H1 (cell line): ENCODE measurements at regions not wholly inside any gene's neighbourhood (a gene's known extent, or its start where the extent isn't known, plus 50 kb on each side); places are given as distances from the start of the nearest gene placed in this dataset.

ENCODE experiments used
- CTCF ChIA-PET: fragments of 300-600 bp; sonication (Branson Sonifier 250); formaldehyde crosslinking; loops from one replicate; lab custom pipeline; 2021; ENCODE audit not compliant: partially characterized antibody; lab: Charles Lee
- POLR2A ChIA-PET: fragments of 300-600 bp; sonication (Branson Sonifier 250); formaldehyde crosslinking; loops from one replicate; lab custom pipeline; 2021; ENCODE audit warnings: inconsistent platforms; ENCODE audit not compliant: partially characterized antibody; lab: Charles Lee
- DNase-seq, 2 experiments: peaks; one replicate each; pipeline versions ENCODE4 v3.0.0 to v3.0.0-alpha.2; 2010 to 2022; ENCODE audit warnings: low spot score in 2 of 2, low read depth in 1 of 2, mixed read lengths in 1 of 2
- FAIRE-seq: peaks from 2 replicates; lab custom pipeline; 2011; peaks lifted over from hg19 to GRCh38; lab: Jason Lieb, UNC
- H2AFZ ChIP-seq: 2 replicates; pipeline ENCODE4 v1.8.1; 2012; ENCODE audit warnings: low read length, inconsistent platforms
- H2AK5ac ChIP-seq: 2 replicates; pipeline ENCODE4 v1.6.1; 2013; ENCODE audit warnings: low read depth, low read length
- H2BK120ac ChIP-seq: replicated peaks from 2 replicates; pipeline ENCODE3; 2013; ENCODE audit warnings: low read depth, low read length, inconsistent platforms
- H2BK12ac ChIP-seq: 2 replicates; pipeline ENCODE4 v1.6.1; 2013; ENCODE audit warnings: low read depth, low read length
- H2BK15ac ChIP-seq: 2 replicates; pipeline ENCODE4 v1.6.1; 2013; ENCODE audit warnings: low read length
- H2BK20ac ChIP-seq: 2 replicates; pipeline ENCODE4 v1.6.1; 2013; ENCODE audit warnings: low read length
- H2BK5ac ChIP-seq: 2 replicates; pipeline ENCODE4 v1.6.1; 2013; ENCODE audit warnings: low read depth, low read length
- H3K14ac ChIP-seq: 2 replicates; pipeline ENCODE4 v1.6.1; 2013; ENCODE audit warnings: inconsistent platforms; ENCODE audit not compliant: insufficient read length
- H3K18ac ChIP-seq: 2 replicates; pipeline ENCODE4 v1.6.1; 2013; ENCODE audit warnings: low read length; ENCODE audit errors: extremely low read depth
- H3K23ac ChIP-seq: 2 replicates; pipeline ENCODE4 v1.6.1; 2013; ENCODE audit warnings: inconsistent platforms; ENCODE audit not compliant: insufficient read length
- H3K23me2 ChIP-seq: 2 replicates; pipeline ENCODE4 v1.6.1; 2013; ENCODE audit warnings: low read depth, low read length
- H3K27ac ChIP-seq: 2 replicates; pipeline ENCODE4 v1.6.1; 2011; ENCODE audit warnings: low read depth, low read length, inconsistent platforms
- H3K27me3 ChIP-seq, 4 experiments: replicated peaks in 1 of 4; 1 replicate in 1 of 4; 2 replicates in 3 of 4; pipeline versions ENCODE4 v1.6.1 to v1.8.1; 2011 to 2013; ENCODE audit warnings: low read length in 3 of 4, mild to moderate bottlenecking in 3 of 4, inconsistent platforms in 2 of 4, mixed read lengths in 2 of 4, moderate library complexity in 1 of 4; ENCODE audit not compliant: control insufficient read depth in 3 of 4, insufficient read depth in 3 of 4; ENCODE audit errors: extremely low read depth in 1 of 4
- H3K36me3 ChIP-seq, 4 experiments: 2 replicates each; pipeline versions ENCODE4 v1.6.1 to v1.8.1; 2011 to 2013; ENCODE audit warnings: mild to moderate bottlenecking in 4 of 4, low read length in 3 of 4, moderate library complexity in 2 of 4, control low read depth in 1 of 4, inconsistent platforms in 1 of 4; ENCODE audit not compliant: insufficient read depth in 4 of 4, control insufficient read depth in 2 of 4
- H3K4ac ChIP-seq: replicated peaks from 2 replicates; pipeline ENCODE3; 2013; ENCODE audit warnings: low read length, low read depth, mixed read lengths, inconsistent platforms; ENCODE audit not compliant: insufficient read length
- H3K4me1 ChIP-seq, 4 experiments: replicated peaks in 1 of 4; 1 replicate in 1 of 4; 2 replicates in 3 of 4; pipeline versions ENCODE4 v1.6.1 to v1.8.1; 2011 to 2013; ENCODE audit warnings: low read length in 3 of 4, inconsistent platforms in 2 of 4, mixed read lengths in 1 of 4; ENCODE audit not compliant: insufficient read depth in 4 of 4, control insufficient read depth in 3 of 4
- H3K4me2 ChIP-seq, 2 experiments: 2 replicates each; pipeline versions ENCODE4 v1.6.1 to v1.8.1; 2011 to 2013; ENCODE audit warnings: low read depth in 2 of 2, low read length in 2 of 2, control low read depth in 1 of 2, inconsistent platforms in 1 of 2, mild to moderate bottlenecking in 1 of 2; ENCODE audit not compliant: insufficient read depth in 1 of 2
- H3K4me3 ChIP-seq, 4 experiments: fragments of 200-600, 300-600 bp in 1 of 4; sonication (generic), shearing (Covaris generic), sonication (Bioruptor Twin) in 1 of 4; 2 replicates each; pipeline versions ENCODE4 v1.5.1 to v1.8.1; 2011 to 2016; ENCODE audit warnings: low read length in 4 of 4, low read depth in 3 of 4, control low read depth in 2 of 4, inconsistent platforms in 2 of 4, mild to moderate bottlenecking in 2 of 4, mixed read lengths in 1 of 4, moderate library complexity in 1 of 4; ENCODE audit not compliant: insufficient read depth in 2 of 4; ENCODE audit errors: extremely low read depth in 1 of 4
- H3K56ac ChIP-seq: replicated peaks from 2 replicates; pipeline ENCODE3; 2013; ENCODE audit warnings: low read depth, mild to moderate bottlenecking, mixed read lengths, low read length, inconsistent platforms; ENCODE audit not compliant: insufficient read length
- H3K79me1 ChIP-seq: 2 replicates; pipeline ENCODE4 v1.6.1; 2013; ENCODE audit warnings: low read depth, low read length, control low read depth
- H3K79me2 ChIP-seq, 2 experiments: 2 replicates each; pipeline versions ENCODE4 v1.6.1 to v1.8.1; 2012 to 2013; ENCODE audit warnings: low read length in 2 of 2, mild to moderate bottlenecking in 2 of 2, inconsistent platforms in 1 of 2; ENCODE audit not compliant: insufficient read depth in 2 of 2, control insufficient read depth in 1 of 2
- H3K9ac ChIP-seq, 4 experiments: replicated peaks in 1 of 4; 1 replicate in 1 of 4; 2 replicates in 3 of 4; pipeline versions ENCODE4 v1.6.1 to v1.8.1; 2011 to 2013; ENCODE audit warnings: low read depth in 3 of 4, low read length in 3 of 4, control low read depth in 2 of 4, mild to moderate bottlenecking in 2 of 4, moderate library complexity in 2 of 4, inconsistent platforms in 1 of 4; ENCODE audit errors: extremely low read depth in 1 of 4
- H3K9me3 ChIP-seq, 2 experiments: 2 replicates each; pipeline versions ENCODE4 v1.6.1 to v1.8.1; 2012 to 2013; ENCODE audit warnings: mild to moderate bottlenecking in 2 of 2, moderate library complexity in 2 of 2, control low read depth in 1 of 2, inconsistent platforms in 1 of 2, low read depth in 1 of 2, low read length in 1 of 2, mixed read lengths in 1 of 2; ENCODE audit not compliant: insufficient read depth in 2 of 2
- H4K20me1 ChIP-seq, 2 experiments: replicated peaks in 1 of 2; 2 replicates each; pipeline versions ENCODE3 to v1.8.1; 2011 to 2013; ENCODE audit warnings: inconsistent platforms in 2 of 2, low read length in 2 of 2, mild to moderate bottlenecking in 1 of 2; ENCODE audit not compliant: insufficient read depth in 2 of 2, control insufficient read depth in 1 of 2
- H4K5ac ChIP-seq: 2 replicates; pipeline ENCODE4 v1.6.1; 2013; ENCODE audit warnings: low read length, low read depth, mixed read lengths, inconsistent platforms; ENCODE audit not compliant: insufficient read length
- H4K8ac ChIP-seq: 2 replicates; pipeline ENCODE4 v1.8.0; 2013; ENCODE audit warnings: mild to moderate bottlenecking, moderate library complexity, low read length, inconsistent platforms; ENCODE audit not compliant: insufficient read depth; ENCODE audit errors: extremely low read depth
- H4K91ac ChIP-seq: replicated peaks from 2 replicates; pipeline ENCODE3; 2013; ENCODE audit warnings: low read length, mixed read lengths, inconsistent platforms; ENCODE audit not compliant: insufficient read length
- ATF2 ChIP-seq: IDR thresholded peaks from 2 replicates; pipeline ENCODE4 v1.6.1; 2012; ENCODE audit warnings: low read length, inconsistent platforms
- BCL11A ChIP-seq, 2 experiments: IDR thresholded peaks; one replicate each; pipeline ENCODE4 v1.6.1; 2011; ENCODE audit warnings: low read depth in 2 of 2, low read length in 2 of 2, mild to moderate bottlenecking in 2 of 2
- CTCF ChIP-seq, 3 experiments: IDR thresholded peaks; 1 replicate in 2 of 3; 2 replicates in 1 of 3; pipeline versions ENCODE4 v1.5.1 to v1.6.1; 2011; ENCODE audit warnings: low read length in 3 of 3, mild to moderate bottlenecking in 3 of 3, inconsistent platforms in 2 of 3, low read depth in 1 of 3, moderate library complexity in 1 of 3; ENCODE audit not compliant: insufficient read depth in 1 of 3; ENCODE audit errors: control extremely low read depth in 1 of 3
- GABPA ChIP-seq: IDR thresholded peaks from 2 replicates; pipeline ENCODE4 v1.6.1; 2011; ENCODE audit warnings: mild to moderate bottlenecking, low read length, moderate library complexity, borderline replicate concordance; ENCODE audit not compliant: insufficient read depth
- KDM5A ChIP-seq: fragments of 200-600 bp; IDR thresholded peaks from 2 replicates; pipeline ENCODE4 v1.7.1; 2012; ENCODE audit warnings: mild to moderate bottlenecking, low read length, inconsistent platforms, mixed read lengths
- POLR2A ChIP-seq, 2 experiments: IDR thresholded peaks; 1 replicate in 1 of 2; 2 replicates in 1 of 2; pipeline ENCODE4 v1.6.1; 2011; ENCODE audit warnings: low read depth in 2 of 2, low read length in 2 of 2, mild to moderate bottlenecking in 2 of 2; ENCODE audit errors: control extremely low read depth in 1 of 2
- SAP30 ChIP-seq: fragments of 300-600 bp; sonication (generic); IDR thresholded peaks from 2 replicates; pipeline ENCODE4 v1.7.1; 2012; ENCODE audit warnings: low read length, moderate library complexity, mild to moderate bottlenecking, inconsistent platforms; ENCODE audit not compliant: insufficient read depth, insufficient replicate concordance
- TAF7 ChIP-seq: optimal IDR thresholded peaks from 2 replicates; pipeline ENCODE3; 2011; ENCODE audit warnings: low read depth, mild to moderate bottlenecking, inconsistent platforms, low read length, moderate library complexity, borderline replicate concordance
- TCF12 ChIP-seq: IDR thresholded peaks from 2 replicates; pipeline ENCODE4 v1.6.1; 2011; ENCODE audit warnings: low read depth, mild to moderate bottlenecking, low read length
- WGBS, 2 experiments: shearing (Covaris generic) in 1 of 2; methylation state at CpG; one replicate each; pipeline versions ENCODE4 v1.1.6 to v1.1.7; 2013 to 2015; ENCODE audit warnings: low lambda C conversion rate in 2 of 2, mixed read lengths in 2 of 2, inconsistent platforms in 1 of 2, low coverage in 1 of 2, missing lambda C conversion rate in 1 of 2; ENCODE audit not compliant: insufficient replicate concordance in 2 of 2, insufficient coverage in 1 of 2, insufficient read length in 1 of 2; ENCODE audit errors: extremely low coverage in 1 of 2, missing lambda C conversion rate in 1 of 2; 5-methylcytosine and 5-hydroxymethylcytosine counted together

- ChIA-PET POLR2A (no interaction called here), CTCF (interaction anchor here (1.3 to 2.5 kb wide), 2 partner anchors 11 to 14 kb away, joined by 3 to 7 read pairs; no protein-coding TSS in a partner anchor)
- Histone ChIP-seq H3K79me1 (no peaks in the 10 kb centered on the region), H4K5ac (no peak overlapping the region), H4K20me1 (no peaks in the 10 kb centered on the region), H3K4me2 (no peak overlapping the region), H2BK120ac (no peak overlapping the region), H3K23ac (no peak overlapping the region), H2AK5ac (no peak overlapping the region), H3K9ac (no peak overlapping the region), H2BK12ac (no peak overlapping the region), H3K18ac (no peak overlapping the region), H3K14ac (no peak overlapping the region), H3K4ac (no peak overlapping the region), H3K56ac (no peak overlapping the region), H3K23me2 (no peaks in the 10 kb centered on the region; the same call in 1 of the 2 replicates), H3K27ac (no peak overlapping the region; the same call in 1 of the 2 replicates), H4K91ac (no peak overlapping the region), H3K27me3 (no peaks in the 10 kb centered on the region), H3K9me3 (no peaks in the 10 kb centered on the region), H4K8ac (no peak overlapping the region), H3K4me3 (no peak overlapping the region), H3K79me2 (no peaks in the 10 kb centered on the region), H3K4me1 (no peaks in the 10 kb centered on the region), H2BK5ac (no peak overlapping the region), H3K36me3 (no peaks in the 10 kb centered on the region), H2BK15ac (no peak overlapping the region), H2AFZ (no peak overlapping the region), H2BK20ac (no peak overlapping the region)
- FAIRE-seq: no peak
- DNase-seq: no peak
- no peak for TF ChIP-seq GABPA
- TF ChIP-seq CTCF (IDR thresholded peaks at IDR 0.05; ENCODE audit: control extremely low read depth in 1 of 3, insufficient read depth in 1 of 3, low read depth in 1 of 3, low read length in 3 of 3): no peak
- TF ChIP-seq KDM5A: no peak
- no peak for TF ChIP-seq POLR2A (IDR thresholded peaks at IDR 0.05; ENCODE audit: control extremely low read depth in 1 of 2, low read depth in 2 of 2, low read length in 2 of 2)
- TF ChIP-seq TAF7: no peak
- TF ChIP-seq SAP30: no peak
- TF ChIP-seq BCL11A (IDR thresholded peaks at IDR 0.05; ENCODE audit: low read depth in 2 of 2, low read length in 2 of 2): no peak
- no peak for TF ChIP-seq ATF2
- no peak for TF ChIP-seq TCF12
- 92% methylated on average over 4 of the region's 4 CpGs; no CpG with 5 or more reads in 1 of the 2 experiments for WGBS, 2 experiments
These were observed 115.0 kb upstream of the MMADHC start for GRCh38 chr2:149702571-149702970.
